ENCODE measurements at regions not wholly inside any gene's neighbourhood (a gene's known extent, or its start where the extent isn't known, plus 50 kb on each side); places are given as distances from the start of the nearest gene placed in this dataset.

- TF ChIP-seq EP300 (IDR thresholded peaks at IDR 0.05): no peak
- TF ChIP-seq CTCF (IDR thresholded peaks at IDR 0.05): no peak
- no peak for TF ChIP-seq POLR2A (IDR thresholded peaks at IDR 0.05)
- no peak for TF ChIP-seq POLR2AphosphoS5 (IDR thresholded peaks at IDR 0.05)
Measured at GRCh38 chr15:72859757-72860145, 76.2 kb upstream of the ADPGK start.

All from suprapubic skin (tissue), 4 donors.